Thyroid gland (tissue), 4 donors: ENCODE measurements at regions not wholly inside any gene's neighbourhood (a gene's known extent, or its start where the extent isn't known, plus 50 kb on each side); places are given as distances from the start of the nearest gene placed in this dataset.

ENCODE experiments used
- CTCF ChIP-seq, 6 experiments: fragments of 200-600 bp in 3 of 6; fragments of 450-650 bp in 3 of 6; sonication (generic) in 3 of 6; IDR thresholded peaks; one replicate each; pipeline ENCODE4 v1.5.1; 2016 to 2019; ENCODE audit warnings: antibody characterized with exemption in 6 of 6, mild to moderate bottlenecking in 2 of 6, inconsistent platforms in 1 of 6, moderate library complexity in 1 of 6
- POLR2A ChIP-seq, 2 donors: fragments of 450-650 bp; IDR thresholded peaks; one replicate each; pipeline ENCODE4 v1.6.1; 2017; ENCODE audit warnings: antibody characterized with exemption in 2 of 2, mild to moderate bottlenecking in 2 of 2, moderate library complexity in 1 of 2

GRCh38 chr13:40148101-40148500 is 492.6 kb downstream of the COG6 start:
- TF ChIP-seq CTCF (IDR thresholded peaks at IDR 0.05): no peak
- TF ChIP-seq POLR2A (IDR thresholded peaks at IDR 0.05): no peak
